ENCODE measurements at regions not wholly inside any gene's neighbourhood (a gene's known extent, or its start where the extent isn't known, plus 50 kb on each side); places are given as distances from the start of the nearest gene placed in this dataset.
A peak's percentile ranks its signal among the peaks of the same experiment; 100 is the strongest.

DNA sequence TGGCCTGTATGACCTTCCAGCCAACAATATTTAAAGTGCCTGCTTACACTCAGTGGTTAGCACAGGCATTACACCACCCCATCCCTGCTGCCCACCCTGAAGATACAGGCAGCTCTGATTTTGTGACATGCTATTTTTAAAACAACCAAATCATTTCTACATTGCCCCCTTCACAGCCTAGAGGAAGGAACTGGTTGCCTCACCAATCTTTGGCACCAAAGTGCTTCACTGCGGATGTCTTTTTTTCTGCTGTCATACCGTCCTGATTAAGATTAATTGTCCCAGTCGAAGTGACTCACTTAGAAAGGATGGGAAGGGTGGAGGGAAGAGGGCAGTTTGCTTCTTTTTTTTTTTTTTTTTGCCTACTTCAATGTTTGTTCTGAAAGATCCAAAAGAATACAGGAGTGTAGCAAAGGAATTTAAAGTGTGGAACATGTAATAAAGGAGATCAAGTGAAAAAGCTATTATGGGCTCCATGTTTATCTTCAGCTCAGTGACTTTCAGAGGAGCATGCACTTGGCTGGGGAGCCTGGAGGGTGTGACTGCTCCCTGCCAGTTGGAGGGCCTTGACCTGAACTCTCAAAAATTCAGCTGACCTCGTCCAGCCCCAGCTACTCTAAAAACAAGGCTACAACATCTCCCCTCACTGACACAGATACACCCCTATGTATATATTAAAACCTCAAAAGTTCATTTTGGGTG lies 501.1 kb upstream of the TNP1 start (continued):
- TF ChIP-seq, protein P1, sequence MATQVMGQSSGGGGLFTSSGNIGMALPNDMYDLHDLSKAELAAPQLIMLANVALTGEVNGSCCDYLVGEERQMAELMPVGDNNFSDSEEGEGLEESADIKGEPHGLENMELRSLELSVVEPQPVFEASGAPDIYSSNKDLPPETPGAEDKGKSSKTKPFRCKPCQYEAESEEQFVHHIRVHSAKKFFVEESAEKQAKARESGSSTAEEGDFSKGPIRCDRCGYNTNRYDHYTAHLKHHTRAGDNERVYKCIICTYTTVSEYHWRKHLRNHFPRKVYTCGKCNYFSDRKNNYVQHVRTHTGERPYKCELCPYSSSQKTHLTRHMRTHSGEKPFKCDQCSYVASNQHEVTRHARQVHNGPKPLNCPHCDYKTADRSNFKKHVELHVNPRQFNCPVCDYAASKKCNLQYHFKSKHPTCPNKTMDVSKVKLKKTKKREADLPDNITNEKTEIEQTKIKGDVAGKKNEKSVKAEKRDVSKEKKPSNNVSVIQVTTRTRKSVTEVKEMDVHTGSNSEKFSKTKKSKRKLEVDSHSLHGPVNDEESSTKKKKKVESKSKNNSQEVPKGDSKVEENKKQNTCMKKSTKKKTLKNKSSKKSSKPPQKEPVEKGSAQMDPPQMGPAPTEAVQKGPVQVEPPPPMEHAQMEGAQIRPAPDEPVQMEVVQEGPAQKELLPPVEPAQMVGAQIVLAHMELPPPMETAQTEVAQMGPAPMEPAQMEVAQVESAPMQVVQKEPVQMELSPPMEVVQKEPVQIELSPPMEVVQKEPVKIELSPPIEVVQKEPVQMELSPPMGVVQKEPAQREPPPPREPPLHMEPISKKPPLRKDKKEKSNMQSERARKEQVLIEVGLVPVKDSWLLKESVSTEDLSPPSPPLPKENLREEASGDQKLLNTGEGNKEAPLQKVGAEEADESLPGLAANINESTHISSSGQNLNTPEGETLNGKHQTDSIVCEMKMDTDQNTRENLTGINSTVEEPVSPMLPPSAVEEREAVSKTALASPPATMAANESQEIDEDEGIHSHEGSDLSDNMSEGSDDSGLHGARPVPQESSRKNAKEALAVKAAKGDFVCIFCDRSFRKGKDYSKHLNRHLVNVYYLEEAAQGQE (IDR thresholded peaks at IDR 0.05; ENCODE audit: low read depth, low read length), result 0 out of 2 replicates have a peak, but pooled peaks have one; percentile 54
- TF ChIP-seq FOXJ3 (CRISPR knock-in tag; IDR thresholded peaks at IDR 0.05), result no peak
- TF ChIP-seq NRF1 (IDR thresholded peaks at IDR 0.05; ENCODE audit: low read depth, low read length), result no peak
- TF ChIP-seq MXI1 (IDR thresholded peaks at IDR 0.05; ENCODE audit: low read depth, low read length), result no peak

GRCh38 chr2:217360111-217360510 lies 500.2 kb upstream of the TNP1 start:
- POLR2A ChIA-PET, result no interaction called here
- Histone ChIP-seq H2AFZ (ENCODE audit: low read depth) (no peak overlapping the region), H3K4me2 (peak overlapping the region; percentile 38; the same call in 1 of the 2 replicates), H3K9ac (no peak overlapping the region), H3K79me2 (ENCODE audit: insufficient read depth) (no peaks in the 10 kb centered on the region), H4K20me1 (ENCODE audit: insufficient read depth) (no peaks in the 10 kb centered on the region), H3F3A (replicated peaks; ENCODE audit: insufficient read depth) (peaks cover 26% of the 10 kb centered on the region), H3K4me3 (ENCODE audit: low read depth in 2 of 2, low read length in 1 of 2) (no peak overlapping the region), H3K4me1 (ENCODE audit: control insufficient read depth in 1 of 2, insufficient read depth in 2 of 2, low read depth in 1 of 2, low read length in 1 of 2) (peaks cover 6 to 31% of the 10 kb centered on the region in 2 experiments), H3K36me3 (replicated peaks in 1 of 2; ENCODE audit: control insufficient read depth in 1 of 2, insufficient read depth in 2 of 2, low read length in 1 of 2) (no peaks in the 10 kb centered on the region), H3K27ac (ENCODE audit: low read depth in 2 of 2, low read length in 1 of 2) (peak overlapping the region; percentile 88), H3K27me3 (ENCODE audit: insufficient read depth) (no peaks in the 10 kb centered on the region), H3K9me2 (no peaks in the 10 kb centered on the region), H3K9me3 (no peaks in the 10 kb centered on the region)
- no peak for DNase-seq
- CTCF ChIA-PET, result interaction anchor here (1.3 kb wide), 1 partner anchor 10 kb away, joined by 3 read pairs; no protein-coding TSS in a partner anchor
- WGBS (ENCODE audit: low lambda C conversion rate), result 82% methylated on average over 2 of the region's 2 CpGs
- TF ChIP-seq SIN3A (IDR thresholded peaks at IDR 0.05; ENCODE audit: borderline replicate concordance, low read depth, low read length) (no peak), JUND (IDR thresholded peaks at IDR 0.05) (no peak), GABPA (IDR thresholded peaks at IDR 0.05; ENCODE audit: low read depth) (no peak), TCF12 (IDR thresholded peaks at IDR 0.05) (no peak), FOXJ3 (CRISPR knock-in tag; IDR thresholded peaks at IDR 0.05) (no peak), MXI1 (IDR thresholded peaks at IDR 0.05; ENCODE audit: low read depth, low read length) (no peak), USF2 (IDR thresholded peaks at IDR 0.05; ENCODE audit: borderline replicate concordance, low read depth, low read length) (no peak), EZH2phosphoT487 (IDR thresholded peaks at IDR 0.05; ENCODE audit: borderline replicate concordance, low read depth) (no peak), RCOR1 (IDR thresholded peaks at IDR 0.05; ENCODE audit: low read length) (no peak), POLR2AphosphoS5 (IDR thresholded peaks at IDR 0.05; ENCODE audit: low read depth, low read length) (no peak), TAF1 (IDR thresholded peaks at IDR 0.05; ENCODE audit: borderline replicate concordance, low read depth, low read length) (no peak), EP300 (IDR thresholded peaks at IDR 0.05; ENCODE audit: borderline replicate concordance in 1 of 2, low read depth in 1 of 2, low read length in 1 of 2) (no peak)
- TF ChIP-seq, protein P2, sequence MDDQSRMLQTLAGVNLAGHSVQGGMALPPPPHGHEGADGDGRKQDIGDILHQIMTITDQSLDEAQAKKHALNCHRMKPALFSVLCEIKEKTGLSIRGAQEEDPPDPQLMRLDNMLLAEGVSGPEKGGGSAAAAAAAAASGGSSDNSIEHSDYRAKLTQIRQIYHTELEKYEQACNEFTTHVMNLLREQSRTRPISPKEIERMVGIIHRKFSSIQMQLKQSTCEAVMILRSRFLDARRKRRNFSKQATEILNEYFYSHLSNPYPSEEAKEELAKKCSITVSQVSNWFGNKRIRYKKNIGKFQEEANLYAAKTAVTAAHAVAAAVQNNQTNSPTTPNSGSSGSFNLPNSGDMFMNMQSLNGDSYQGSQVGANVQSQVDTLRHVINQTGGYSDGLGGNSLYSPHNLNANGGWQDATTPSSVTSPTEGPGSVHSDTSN (IDR thresholded peaks at IDR 0.05), result no peak
- TF ChIP-seq, protein P3, sequence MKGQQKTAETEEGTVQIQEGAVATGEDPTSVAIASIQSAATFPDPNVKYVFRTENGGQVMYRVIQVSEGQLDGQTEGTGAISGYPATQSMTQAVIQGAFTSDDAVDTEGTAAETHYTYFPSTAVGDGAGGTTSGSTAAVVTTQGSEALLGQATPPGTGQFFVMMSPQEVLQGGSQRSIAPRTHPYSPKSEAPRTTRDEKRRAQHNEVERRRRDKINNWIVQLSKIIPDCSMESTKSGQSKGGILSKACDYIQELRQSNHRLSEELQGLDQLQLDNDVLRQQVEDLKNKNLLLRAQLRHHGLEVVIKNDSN (IDR thresholded peaks at IDR 0.05; ENCODE audit: borderline replicate concordance, low read depth), result no peak
